Ovary (tissue), 3 donors: ENCODE measurements at regions not wholly inside any gene's neighbourhood (a gene's known extent, or its start where the extent isn't known, plus 50 kb on each side); places are given as distances from the start of the nearest gene placed in this dataset.

Experiments used
- CTCF ChIP-seq, 3 donors: fragments of 450-650 bp in 2 of 3; fragments of 200-600 bp in 1 of 3; IDR thresholded peaks; one replicate each; pipeline versions ENCODE4 v1.5.1 to v1.8.0; 2016 to 2022; ENCODE audit warnings: antibody characterized with exemption in 3 of 3, mild to moderate bottlenecking in 1 of 3
- POLR2A ChIP-seq: fragments of 450-650 bp; IDR thresholded peaks from one replicate; pipeline ENCODE4 v1.6.1; 2017; ENCODE audit warnings: antibody characterized with exemption, mild to moderate bottlenecking, moderate library complexity
- donor health status: DM: no; HTN: no; CAD: no.

DNA sequence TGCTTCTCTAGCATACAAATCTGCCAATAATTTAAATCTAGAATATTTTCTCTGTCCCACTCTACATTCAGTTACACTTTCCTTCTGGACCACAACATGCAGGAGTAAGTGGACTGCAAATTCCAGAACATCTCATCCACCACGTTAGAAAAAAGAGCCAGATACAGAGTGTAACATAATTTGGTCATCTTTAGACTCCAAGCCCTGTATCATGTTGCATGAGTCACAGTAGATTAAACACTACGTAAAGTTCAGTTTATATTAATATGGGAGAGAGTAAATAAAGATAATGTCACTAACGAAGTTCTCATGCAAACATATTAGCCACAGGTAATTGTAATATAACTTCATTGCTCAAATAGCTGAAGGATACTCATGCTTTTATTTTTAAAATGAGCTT is 327.0 kb downstream of the C6orf118 start:
- TF ChIP-seq POLR2A (no peak), CTCF (IDR thresholded peaks at IDR 0.05) (no peak)
